ENCODE measurements at regions not wholly inside any gene's neighbourhood (a gene's known extent, or its start where the extent isn't known, plus 50 kb on each side); places are given as distances from the start of the nearest gene placed in this dataset.

DNA sequence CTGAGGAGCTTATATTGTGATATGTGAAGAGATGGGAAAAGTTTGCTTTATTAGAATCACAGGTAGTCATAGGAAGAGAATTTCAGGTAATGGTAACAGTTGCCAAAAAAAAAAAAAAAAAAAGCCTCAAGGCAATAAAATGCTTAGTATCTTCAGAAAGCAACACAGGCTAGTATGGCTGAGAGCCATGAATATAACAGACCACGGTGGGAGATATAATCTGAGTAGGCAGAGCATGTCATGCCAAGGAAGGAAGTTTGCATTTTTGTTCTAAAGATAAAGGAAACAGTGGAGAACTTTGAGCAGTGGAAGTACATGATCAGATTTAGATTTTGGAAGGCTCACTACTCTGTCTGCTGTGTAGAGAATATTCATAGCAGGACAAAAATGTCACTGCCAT is 211.4 kb downstream of the ETS1 start:
- no peak for TF ChIP-seq POLR2A (IDR thresholded peaks at IDR 0.05; ENCODE audit: low read depth, low read length)
- TF ChIP-seq POLR2AphosphoS5 (IDR thresholded peaks at IDR 0.05; ENCODE audit: low read depth, low read length) = no peak
- no peak for TF ChIP-seq TAF1 (IDR thresholded peaks at IDR 0.05; ENCODE audit: borderline replicate concordance, low read depth, low read length)
